DMS 273 (cell line): ENCODE measurements at regions not wholly inside any gene's neighbourhood (a gene's known extent, or its start where the extent isn't known, plus 50 kb on each side); places are given as distances from the start of the nearest gene placed in this dataset.
"Not testable (repeated sequence)": the region's sequence is repeated elsewhere in the genome, so short reads cannot be mapped to it uniquely, and the experiment has no call there.

Source experiments
- DNase-seq: peaks from one replicate; lab custom pipeline; 2025; ENCODE audit not compliant: unreplicated experiment; lab: John Stamatoyannopoulos, UW

GRCh38 chr12:65675141-65675621, 149.1 kb upstream of the HMGA2 start:
- no peak for DNase-seq

GRCh38 chr12:65678172-65678571, 146.1 kb upstream of the HMGA2 start:
- DNase-seq: not testable (repeated sequence)

- no peak for DNase-seq
Measured at GRCh38 chr12:65681226-65681625, 143.1 kb upstream of the HMGA2 start.

GRCh38 chr12:65682112-65682511, 142.2 kb upstream of the HMGA2 start:
- no peak for DNase-seq

GRCh38 chr12:65684906-65685305, 139.4 kb upstream of the HMGA2 start:
- no peak for DNase-seq

GRCh38 chr12:65685514-65685913, 138.8 kb upstream of the HMGA2 start:
- peak; percentile 10 for DNase-seq

- no peak for DNase-seq
Measured at GRCh38 chr12:65689508-65689907, 134.8 kb upstream of the HMGA2 start.

- DNase-seq: no peak
Measured at GRCh38 chr12:65690477-65690876, 133.8 kb upstream of the HMGA2 start.

GRCh38 chr12:65694130-65694529, 130.2 kb upstream of the HMGA2 start:
- no peak for DNase-seq

GRCh38 chr12:65695113-65695865, 129.0 kb upstream of the HMGA2 start:
- no peak for DNase-seq

- DNase-seq: no peak
Measured at GRCh38 chr12:65696227-65696626, 128.1 kb upstream of the HMGA2 start.

GRCh38 chr12:65699251-65699650, 125.0 kb upstream of the HMGA2 start:
- no peak for DNase-seq

- DNase-seq: no peak
Measured at GRCh38 chr12:65703176-65703575, 121.1 kb upstream of the HMGA2 start.

- no peak for DNase-seq
Measured at GRCh38 chr12:65705380-65705876, 118.9 kb upstream of the HMGA2 start.

GRCh38 chr12:65707051-65707450, 117.2 kb upstream of the HMGA2 start:
- no peak for DNase-seq

- no peak for DNase-seq
Measured at GRCh38 chr12:65712260-65713004, 111.9 kb upstream of the HMGA2 start.

GRCh38 chr12:65715961-65716360, 108.3 kb upstream of the HMGA2 start:
- no peak for DNase-seq

- DNase-seq: no peak
Measured at GRCh38 chr12:65720136-65721130, 103.8 kb upstream of the HMGA2 start.

GRCh38 chr12:65721541-65722190, 102.6 kb upstream of the HMGA2 start:
- DNase-seq: no peak

- DNase-seq: no peak
Measured at GRCh38 chr12:65725376-65725775, 98.9 kb upstream of the HMGA2 start.
